ENCODE measurements at regions not wholly inside any gene's neighbourhood (a gene's known extent, or its start where the extent isn't known, plus 50 kb on each side); places are given as distances from the start of the nearest gene placed in this dataset.

DNA sequence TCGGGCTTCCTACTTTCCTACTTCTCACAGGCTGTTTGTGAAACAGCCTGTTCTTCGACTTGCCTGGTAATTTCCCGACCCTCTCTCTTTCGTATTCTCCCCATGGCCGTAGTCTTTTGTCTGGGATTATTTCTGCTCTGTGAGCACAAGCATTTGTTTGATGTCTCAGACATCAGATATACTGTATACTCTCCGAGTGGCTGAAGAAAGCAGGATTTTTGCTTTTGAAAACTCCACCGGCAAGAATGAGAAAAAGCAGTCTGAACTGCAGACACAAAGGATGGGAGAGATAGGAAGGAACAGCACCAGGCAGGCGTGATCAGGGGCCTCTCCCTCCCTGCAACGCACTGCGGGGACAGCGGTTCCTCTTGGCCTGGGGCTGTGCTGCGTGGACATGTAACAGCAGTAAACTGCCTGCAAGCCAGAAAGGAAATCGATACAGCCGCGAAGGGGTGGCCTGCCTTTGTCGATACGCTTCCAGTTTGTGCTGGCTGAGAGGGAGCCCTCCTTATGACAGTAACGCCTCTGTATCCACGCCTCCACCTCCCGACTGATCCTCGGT, 313.9 kb upstream of the TLE4 start:
- TF ChIP-seq, protein P1, sequence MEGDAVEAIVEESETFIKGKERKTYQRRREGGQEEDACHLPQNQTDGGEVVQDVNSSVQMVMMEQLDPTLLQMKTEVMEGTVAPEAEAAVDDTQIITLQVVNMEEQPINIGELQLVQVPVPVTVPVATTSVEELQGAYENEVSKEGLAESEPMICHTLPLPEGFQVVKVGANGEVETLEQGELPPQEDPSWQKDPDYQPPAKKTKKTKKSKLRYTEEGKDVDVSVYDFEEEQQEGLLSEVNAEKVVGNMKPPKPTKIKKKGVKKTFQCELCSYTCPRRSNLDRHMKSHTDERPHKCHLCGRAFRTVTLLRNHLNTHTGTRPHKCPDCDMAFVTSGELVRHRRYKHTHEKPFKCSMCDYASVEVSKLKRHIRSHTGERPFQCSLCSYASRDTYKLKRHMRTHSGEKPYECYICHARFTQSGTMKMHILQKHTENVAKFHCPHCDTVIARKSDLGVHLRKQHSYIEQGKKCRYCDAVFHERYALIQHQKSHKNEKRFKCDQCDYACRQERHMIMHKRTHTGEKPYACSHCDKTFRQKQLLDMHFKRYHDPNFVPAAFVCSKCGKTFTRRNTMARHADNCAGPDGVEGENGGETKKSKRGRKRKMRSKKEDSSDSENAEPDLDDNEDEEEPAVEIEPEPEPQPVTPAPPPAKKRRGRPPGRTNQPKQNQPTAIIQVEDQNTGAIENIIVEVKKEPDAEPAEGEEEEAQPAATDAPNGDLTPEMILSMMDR (IDR thresholded peaks at IDR 0.05; ENCODE audit: insufficient read depth, low read length, poor library complexity, severe bottlenecking), result no peak
- no peak for DNase-seq (ENCODE audit: low read depth)
- no peaks in the 10 kb centered on the region for H3K36me3 ChIP-seq (ENCODE audit: control insufficient read depth, insufficient read depth, low read length)
- H3K4me3 ChIP-seq (ENCODE audit: low read depth, low read length), result no peak overlapping the region
- H3K27me3 ChIP-seq (ENCODE audit: control insufficient read depth, insufficient read depth, low read length), result peaks cover 55% of the 10 kb centered on the region

GRCh38 chr9:79259858-79260257, 311.9 kb upstream of the TLE4 start:
- H3K4me3 ChIP-seq (ENCODE audit: low read depth, low read length), result no peak overlapping the region
- H3K36me3 ChIP-seq (ENCODE audit: control insufficient read depth, insufficient read depth, low read length), result no peaks in the 10 kb centered on the region
- peaks cover 59% of the 10 kb centered on the region for H3K27me3 ChIP-seq (ENCODE audit: control insufficient read depth, insufficient read depth, low read length)
- TF ChIP-seq, protein P1 (IDR thresholded peaks at IDR 0.05; ENCODE audit: insufficient read depth, low read length, poor library complexity, severe bottlenecking), result no peak
- DNase-seq (ENCODE audit: low read depth), result no peak

DNA sequence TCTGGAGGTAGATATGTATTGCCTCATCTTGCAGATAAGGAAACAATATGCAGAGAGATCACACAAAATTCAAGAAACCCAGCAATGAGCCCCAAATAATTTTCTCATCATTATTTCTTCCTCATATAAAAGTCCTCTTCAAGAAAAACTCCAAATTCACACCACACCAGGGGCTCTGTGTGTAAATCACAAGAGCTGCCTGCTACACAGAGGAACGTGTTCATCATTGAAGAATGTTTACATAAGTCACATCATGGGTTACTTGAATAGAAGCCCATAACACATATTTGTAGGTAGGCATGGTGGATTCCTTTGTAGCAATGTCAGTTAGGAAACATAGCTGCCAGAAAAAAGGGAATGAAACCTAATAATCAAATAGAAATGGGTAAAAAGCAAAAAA, 308.1 kb upstream of the TLE4 start:
- H3K27me3 ChIP-seq (ENCODE audit: control insufficient read depth, insufficient read depth, low read length), result peaks cover 44% of the 10 kb centered on the region
- no peak for DNase-seq (ENCODE audit: low read depth)
- no peaks in the 10 kb centered on the region for H3K36me3 ChIP-seq (ENCODE audit: control insufficient read depth, insufficient read depth, low read length)
- TF ChIP-seq, protein P1 (IDR thresholded peaks at IDR 0.05; ENCODE audit: insufficient read depth, low read length, poor library complexity, severe bottlenecking), result no peak
- H3K4me3 ChIP-seq (ENCODE audit: low read depth, low read length), result no peak overlapping the region

DNA sequence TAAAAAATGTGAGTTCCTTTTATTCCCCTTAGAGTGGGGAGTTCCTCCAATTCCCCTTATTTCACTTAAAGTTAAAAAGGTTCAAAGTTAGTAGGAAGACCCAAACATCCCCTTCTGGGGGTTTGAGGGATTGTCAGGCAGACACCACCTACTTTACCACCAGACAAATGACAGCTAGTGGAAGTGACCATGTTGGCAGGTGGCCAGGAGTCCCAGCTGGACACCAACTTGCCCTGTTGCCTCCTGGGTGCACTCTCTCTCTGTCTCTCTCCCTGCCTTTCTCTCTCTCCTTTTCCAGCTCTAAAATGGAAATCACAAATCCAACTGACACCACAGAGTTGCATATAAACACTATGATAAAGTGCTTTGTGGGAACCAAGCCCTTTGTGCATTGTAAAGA, 307.7 kb upstream of the TLE4 start:
- no peak overlapping the region for H3K4me3 ChIP-seq (ENCODE audit: low read depth, low read length)
- TF ChIP-seq, protein P1 (IDR thresholded peaks at IDR 0.05; ENCODE audit: insufficient read depth, low read length, poor library complexity, severe bottlenecking), result no peak
- peaks cover 40% of the 10 kb centered on the region for H3K27me3 ChIP-seq (ENCODE audit: control insufficient read depth, insufficient read depth, low read length)
- DNase-seq (ENCODE audit: low read depth), result no peak
- no peaks in the 10 kb centered on the region for H3K36me3 ChIP-seq (ENCODE audit: control insufficient read depth, insufficient read depth, low read length)

DNA sequence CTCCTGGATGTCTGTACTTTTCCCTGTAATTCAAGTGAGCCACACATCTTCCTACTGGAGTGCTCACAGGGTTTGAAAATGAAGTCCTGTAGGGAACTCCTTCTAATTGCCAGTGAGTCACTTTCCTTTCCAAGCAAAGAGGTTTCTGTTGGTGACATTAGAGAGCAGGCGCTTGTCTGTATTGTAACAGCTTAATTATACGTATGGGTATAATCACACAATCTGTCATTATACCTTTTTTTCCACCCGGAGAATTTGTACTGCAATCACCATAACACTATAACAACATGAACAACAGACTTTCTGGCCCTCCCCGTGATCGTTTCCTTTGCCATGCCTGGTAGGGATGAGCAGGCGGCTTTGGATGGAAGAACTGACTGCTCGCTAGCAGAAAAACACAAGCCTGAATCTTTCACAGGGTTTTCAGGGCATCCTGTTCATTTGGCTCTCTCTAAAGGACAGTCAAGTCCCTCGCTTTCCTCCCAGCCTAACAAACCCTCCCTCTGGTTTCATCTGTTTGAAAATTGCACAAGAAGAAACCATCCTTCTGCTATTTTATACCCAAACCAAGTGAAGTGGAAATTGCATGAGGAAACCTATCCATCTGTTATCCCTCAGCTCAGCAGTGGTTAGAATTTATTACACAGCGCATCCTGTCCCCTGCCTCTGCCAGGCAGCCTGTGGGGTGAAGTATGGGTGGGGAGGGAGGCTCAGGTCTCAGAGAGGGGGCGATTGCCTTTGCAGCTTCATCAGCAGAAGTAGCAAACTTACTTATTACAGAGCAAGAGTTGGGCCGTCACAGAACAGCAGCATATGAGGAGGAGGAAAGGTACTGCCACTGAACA, 307.0 kb upstream of the TLE4 start:
- Histone ChIP-seq H3K4me3 (ENCODE audit: low read depth, low read length) (no peak overlapping the region), H3K27me3 (ENCODE audit: control insufficient read depth, insufficient read depth, low read length) (peaks cover 34% of the 10 kb centered on the region), H3K36me3 (ENCODE audit: control insufficient read depth, insufficient read depth, low read length) (no peaks in the 10 kb centered on the region)
- TF ChIP-seq, protein P1 (IDR thresholded peaks at IDR 0.05; ENCODE audit: insufficient read depth, low read length, poor library complexity, severe bottlenecking), result no peak
- DNase-seq (ENCODE audit: low read depth), result no peak
